Smooth muscle cell (in vitro differentiated cells): ENCODE measurements at regions not wholly inside any gene's neighbourhood (a gene's known extent, or its start where the extent isn't known, plus 50 kb on each side); places are given as distances from the start of the nearest gene placed in this dataset.
"Not testable (repeated sequence)": the region's sequence is repeated elsewhere in the genome, so short reads cannot be mapped to it uniquely, and the experiment has no call there.

Source experiments
- DNase-seq: peaks from one replicate; lab custom pipeline; 2025; ENCODE audit not compliant: unreplicated experiment; lab: John Stamatoyannopoulos, UW
- H2AFZ ChIP-seq: fragments of 200-600 bp; sonication (generic); 2 replicates; pipeline ENCODE4 v1.6.0; 2016; ENCODE audit warnings: antibody characterized with exemption, low read depth, mild to moderate bottlenecking
- H3F3A ChIP-seq: fragments of 200-600 bp; sonication (generic); 2 replicates; pipeline ENCODE4 v1.6.0; 2017; ENCODE audit warnings: antibody characterized with exemption, low read depth
- H3K27ac ChIP-seq: fragments of 200-600 bp; sonication (generic); 2 replicates; pipeline ENCODE4 v1.5.1; 2016; ENCODE audit warnings: low read depth, mild to moderate bottlenecking
- H3K27me3 ChIP-seq: fragments of 200-600 bp; sonication (generic); 2 replicates; pipeline ENCODE4 v1.6.1; 2016; ENCODE audit warnings: low read depth, mild to moderate bottlenecking
- H3K36me3 ChIP-seq: fragments of 200-600 bp; sonication (generic); 2 replicates; pipeline ENCODE4 v1.5.1; 2016; ENCODE audit warnings: low read depth
- H3K4me1 ChIP-seq: fragments of 200-600 bp; sonication (generic); 2 replicates; pipeline ENCODE4 v1.5.1; 2016; ENCODE audit warnings: low read depth
- H3K4me2 ChIP-seq: fragments of 200-600 bp; sonication (generic); 2 replicates; pipeline ENCODE4 v1.6.0; 2016; ENCODE audit warnings: mild to moderate bottlenecking
- H3K4me3 ChIP-seq: fragments of 200-600 bp; sonication (generic); 2 replicates; pipeline ENCODE4 v1.5.1; 2016; ENCODE audit warnings: mild to moderate bottlenecking
- H3K79me2 ChIP-seq: fragments of 200-600 bp; sonication (generic); 2 replicates; pipeline ENCODE4 v1.6.0; 2016; ENCODE audit warnings: low read depth, mild to moderate bottlenecking
- H3K9ac ChIP-seq: fragments of 200-600 bp; sonication (generic); 2 replicates; pipeline ENCODE4 v1.6.0; 2016; ENCODE audit warnings: low read depth
- H3K9me3 ChIP-seq: fragments of 200-600 bp; sonication (generic); replicated peaks from 2 replicates; pipeline ENCODE4 v1.5.1; 2016; ENCODE audit warnings: low read depth
- H4K20me1 ChIP-seq: fragments of 200-600 bp; sonication (generic); 2 replicates; pipeline ENCODE4 v1.6.0; 2016; ENCODE audit warnings: low read depth
- CTCF ChIP-seq: fragments of 200-600 bp; sonication (generic); IDR thresholded peaks from 2 replicates; pipeline ENCODE4 v1.5.1; 2017; ENCODE audit warnings: borderline replicate concordance, mild to moderate bottlenecking, antibody characterized with exemption; ENCODE audit not compliant: insufficient read depth, poor library complexity, severe bottlenecking
- WGBS: methylation state at CpG from one replicate; pipeline ENCODE4 v1.1.7; 2016; ENCODE audit warnings: low lambda C conversion rate; 5-methylcytosine and 5-hydroxymethylcytosine counted together

- Histone ChIP-seq H3K4me2 (no peak overlapping the region), H3K4me3 (no peak overlapping the region), H3K27ac (no peak overlapping the region), H3F3A (no peaks in the 10 kb centered on the region), H3K36me3 (no peaks in the 10 kb centered on the region), H3K27me3 (no peaks in the 10 kb centered on the region), H2AFZ (no peak overlapping the region), H3K9ac (no peak overlapping the region), H4K20me1 (no peaks in the 10 kb centered on the region), H3K4me1 (no peaks in the 10 kb centered on the region), H3K9me3 (no peaks in the 10 kb centered on the region), H3K79me2 (no peaks in the 10 kb centered on the region)
- 86% methylated on average over 6 of the region's 6 CpGs for WGBS
- DNase-seq, result no peak
- TF ChIP-seq CTCF, result no peak
Observed at GRCh38 chr10:109308971-109309370, 614.3 kb downstream of the XPNPEP1 start.

GRCh38 chr10:109307102-109307501 is 616.2 kb downstream of the XPNPEP1 start:
- H3F3A ChIP-seq, H4K20me1 ChIP-seq, H3K4me3 ChIP-seq, H3K4me1 ChIP-seq, H3K9me3 ChIP-seq, H3K4me2 ChIP-seq, H2AFZ ChIP-seq, H3K9ac ChIP-seq, H3K79me2 ChIP-seq, H3K27me3 ChIP-seq, H3K36me3 ChIP-seq, H3K27ac ChIP-seq, DNase-seq: not testable (repeated sequence)
- WGBS, result 34% methylated on average over 5 of the region's 5 CpGs

GRCh38 chr10:109306698-109307097 is 616.6 kb downstream of the XPNPEP1 start:
- no peak overlapping the region for H3K4me3 ChIP-seq
- peak overlapping the region; percentile 43 for H3K4me2 ChIP-seq
- H3K4me1 ChIP-seq, result no peaks in the 10 kb centered on the region
- H3K36me3 ChIP-seq, result no peaks in the 10 kb centered on the region
- no peaks in the 10 kb centered on the region for H3K9me3 ChIP-seq
- WGBS, result 52% methylated on average over 5 of the region's 5 CpGs
- H2AFZ ChIP-seq, result no peak overlapping the region
- no peaks in the 10 kb centered on the region for H3F3A ChIP-seq
- TF ChIP-seq CTCF, result no peak
- no peaks in the 10 kb centered on the region for H3K27me3 ChIP-seq
- no peaks in the 10 kb centered on the region for H4K20me1 ChIP-seq
- DNase-seq, result no peak
- H3K9ac ChIP-seq, result no peak overlapping the region
- H3K79me2 ChIP-seq, result no peaks in the 10 kb centered on the region
- no peak overlapping the region for H3K27ac ChIP-seq

GRCh38 chr10:109287858-109288257 is 635.5 kb downstream of the XPNPEP1 start:
- H3K27me3 ChIP-seq, result no peaks in the 10 kb centered on the region
- H3F3A ChIP-seq, result no peaks in the 10 kb centered on the region
- H3K79me2 ChIP-seq, result no peaks in the 10 kb centered on the region
- DNase-seq, result no peak
- no peaks in the 10 kb centered on the region for H4K20me1 ChIP-seq
- H3K4me1 ChIP-seq, result peaks cover 2% of the 10 kb centered on the region
- H3K9ac ChIP-seq, result no peak overlapping the region
- no peaks in the 10 kb centered on the region for H3K36me3 ChIP-seq
- H3K9me3 ChIP-seq, result no peaks in the 10 kb centered on the region
- 93% methylated on average over 3 of the region's 3 CpGs for WGBS
- no peak overlapping the region for H2AFZ ChIP-seq
- H3K4me3 ChIP-seq, result no peak overlapping the region
- no peak overlapping the region for H3K27ac ChIP-seq
- no peak for TF ChIP-seq CTCF
- H3K4me2 ChIP-seq, result no peak overlapping the region
